ENCODE measurements at regions not wholly inside any gene's neighbourhood (a gene's known extent, or its start where the extent isn't known, plus 50 kb on each side); places are given as distances from the start of the nearest gene placed in this dataset.

- TF ChIP-seq POLR2A (IDR thresholded peaks at IDR 0.05), result no peak
- TF ChIP-seq CTCF (IDR thresholded peaks at IDR 0.05), result no peak
Measured at GRCh38 chr2:177155631-177156030, 57.0 kb upstream of the HNRNPA3 start.
